HCT116 (cell line): ENCODE measurements at regions not wholly inside any gene's neighbourhood (a gene's known extent, or its start where the extent isn't known, plus 50 kb on each side); places are given as distances from the start of the nearest gene placed in this dataset.

Experiments used
- CTCF ChIP-seq, 3 experiments: fragments of 200-600 bp in 1 of 3; sonication (generic) in 1 of 3; IDR thresholded peaks in 2 of 3; conservative IDR thresholded peaks in 1 of 3; 2 replicates each; pipeline ENCODE4 v1.5.1; 2012 to 2017; ENCODE audit warnings: low read depth in 2 of 3, low read length in 2 of 3, antibody characterized with exemption in 1 of 3, borderline replicate concordance in 1 of 3, control low read depth in 1 of 3, mild to moderate bottlenecking in 1 of 3, mixed read lengths in 1 of 3, mixed run types in 1 of 3, moderate library complexity in 1 of 3; ENCODE audit not compliant: insufficient read depth in 1 of 3
- EZH2 ChIP-seq: fragments of 200-600 bp; sonication (generic); IDR thresholded peaks from 2 replicates; pipeline ENCODE4 v1.6.1; 2017; ENCODE audit warnings: antibody characterized with exemption, mixed run types
- EZH2phosphoT487 ChIP-seq: fragments of 200-600 bp; IDR thresholded peaks from 2 replicates; pipeline ENCODE4 v1.6.1; 2018; ENCODE audit warnings: antibody characterized with exemption, borderline replicate concordance
- FOSL1 ChIP-seq: IDR thresholded peaks from 2 replicates; pipeline ENCODE4 v1.6.1; 2012; ENCODE audit warnings: low read depth
- MAX ChIP-seq: IDR thresholded peaks from 2 replicates; pipeline ENCODE4 v1.6.1; 2012
- POLR2A ChIP-seq: IDR thresholded peaks from 2 replicates; pipeline ENCODE4 v1.7.0; 2011; ENCODE audit warnings: borderline replicate concordance; ENCODE audit not compliant: insufficient read depth, insufficient read length; ENCODE audit errors: extremely low read depth
- POLR2AphosphoS5 ChIP-seq: IDR thresholded peaks from 2 replicates; pipeline ENCODE4 v1.6.1; 2011; ENCODE audit warnings: mild to moderate bottlenecking, low read depth, low read length, moderate library complexity
- REST ChIP-seq: IDR thresholded peaks from 2 replicates; pipeline ENCODE4 v1.6.1; 2012; ENCODE audit warnings: low read depth
- YY1 ChIP-seq: IDR thresholded peaks from 2 replicates; pipeline ENCODE4 v1.6.1; 2011; ENCODE audit warnings: low read length, low read depth, moderate library complexity, mild to moderate bottlenecking; ENCODE audit not compliant: insufficient replicate concordance; ENCODE audit errors: extremely low read depth
- ZFX ChIP-seq: fragments of 450-650 bp; IDR thresholded peaks from 2 replicates; pipeline ENCODE4 v1.6.1; 2017
- ZNF274 ChIP-seq: fragments of 200-500 bp; sonication (Bioruptor generic); IDR thresholded peaks from 2 replicates; pipeline ENCODE4 v1.6.1; 2014; ENCODE audit warnings: mild to moderate bottlenecking, low read depth, low read length, inconsistent platforms

- no peak for TF ChIP-seq CTCF (IDR thresholded peaks at IDR 0.05 in 2 of 3, conservative IDR thresholded peaks at IDR 0.05 in 1 of 3; ENCODE audit: borderline replicate concordance in 1 of 3, insufficient read depth in 1 of 3, low read depth in 2 of 3, low read length in 2 of 3)
- no peak for TF ChIP-seq MAX
- no peak for TF ChIP-seq EZH2
- no peak for TF ChIP-seq ZFX
- TF ChIP-seq POLR2AphosphoS5, result no peak
- TF ChIP-seq POLR2A, result no peak
- TF ChIP-seq EZH2phosphoT487, result no peak
- no peak for TF ChIP-seq FOSL1
- TF ChIP-seq REST, result no peak
- no peak for TF ChIP-seq ZNF274
- no peak for TF ChIP-seq YY1
Measured at GRCh38 chr5:57836921-57837320, 354.3 kb upstream of the ACTBL2 start.
